GM12878 (cell line): ENCODE measurements at regions not wholly inside any gene's neighbourhood (a gene's known extent, or its start where the extent isn't known, plus 50 kb on each side); places are given as distances from the start of the nearest gene placed in this dataset.

Source experiments
- ATAC-seq: fragments of 200-7000 bp; cut with Tn5 transposase; 3 replicates; pipeline ENCODE4 v1.9.1; 2020; ENCODE audit warnings: mild to moderate bottlenecking, moderate library complexity
- BruUV-seq: library from RNA; stranded (reverse); fragments of 400-500 nt; replicated peaks from 2 replicates; lab custom pipeline; 2021; lab: Mats Ljungman, UMichigan
- CTCF ChIA-PET: fragments of 300-600 bp; sonication (Branson Sonifier 250); formaldehyde crosslinking; extraction: SDS; loops from one replicate; lab custom pipeline; 2021; ENCODE audit warnings: inconsistent platforms; lab: Yijun Ruan, JAX
- POLR2A ChIA-PET: fragments of 350-600 bp; formaldehyde crosslinking; extraction: SDS; loops from one replicate; lab custom pipeline; 2021; ENCODE audit warnings: inconsistent platforms; lab: Charles Lee
- RAD21 ChIA-PET: fragments of 300-600 bp; sonication (Branson Sonifier 250); formaldehyde crosslinking; loops from one replicate; lab custom pipeline; 2023; ENCODE audit warnings: antibody characterized with exemption; ENCODE audit not compliant: unreplicated experiment; lab: Charles Lee
- SMC1A ChIA-PET: fragments of 300-600 bp; sonication (Branson Sonifier 250); formaldehyde crosslinking; loops from one replicate; lab custom pipeline; 2023; ENCODE audit not compliant: unreplicated experiment, uncharacterized antibody; lab: Charles Lee
- DNase-seq: peaks from one replicate; pipeline ENCODE4 v3.0.0-alpha.2; 2011; ENCODE audit warnings: low read depth, low spot score
- FAIRE-seq: peaks from 3 replicates; lab custom pipeline; 2011; peaks lifted over from hg19 to GRCh38; lab: Jason Lieb, UNC
- H2AFZ ChIP-seq: 2 replicates; pipeline ENCODE4 v1.6.0; 2011; ENCODE audit warnings: low read depth, low read length, control low read depth; ENCODE audit not compliant: control insufficient read depth
- H3K27ac ChIP-seq: 2 replicates; pipeline ENCODE4 v1.5.1; 2011; ENCODE audit warnings: control low read depth; ENCODE audit not compliant: control insufficient read depth, insufficient read depth
- H3K27me3 ChIP-seq, 2 experiments: replicated peaks in 1 of 2; 2 replicates each; pipeline versions ENCODE4 v1.6.0 to v1.6.1; 2011; ENCODE audit warnings: low read length in 1 of 2; ENCODE audit not compliant: control insufficient read depth in 2 of 2, insufficient read depth in 2 of 2
- H3K36me3 ChIP-seq, 2 experiments: 2 replicates each; pipeline ENCODE4 v1.5.1; 2011; ENCODE audit warnings: low read length in 1 of 2; ENCODE audit not compliant: control insufficient read depth in 2 of 2, insufficient read depth in 2 of 2
- H3K4me1 ChIP-seq: 2 replicates; pipeline ENCODE4 v1.6.1; 2011; ENCODE audit warnings: mild to moderate bottlenecking, low read length, moderate library complexity, mixed read lengths; ENCODE audit not compliant: control insufficient read depth, insufficient read depth
- H3K4me2 ChIP-seq: 2 replicates; pipeline ENCODE4 v1.6.0; 2011; ENCODE audit warnings: control low read depth; ENCODE audit not compliant: control insufficient read depth, insufficient read depth
- H3K4me3 ChIP-seq: fragments of 200-600 bp; sonication (generic); 2 replicates; pipeline ENCODE4 v1.5.1; 2016
- H3K79me2 ChIP-seq: 2 replicates; pipeline ENCODE4 v1.6.0; 2011; ENCODE audit warnings: low read length; ENCODE audit not compliant: control insufficient read depth, insufficient read depth
- H3K9ac ChIP-seq: 2 replicates; pipeline ENCODE4 v1.8.0; 2011; ENCODE audit warnings: low read length, control low read depth, mixed read lengths; ENCODE audit not compliant: control insufficient read depth, insufficient read depth
- H3K9me3 ChIP-seq: replicated peaks from 3 replicates; pipeline ENCODE4 v1.5.1; 2011; ENCODE audit warnings: mild to moderate bottlenecking, low read length; ENCODE audit not compliant: control insufficient read depth, insufficient read depth
- H4K20me1 ChIP-seq: 2 replicates; pipeline ENCODE4 v1.6.0; 2011; ENCODE audit not compliant: control insufficient read depth, insufficient read depth
- CHD1 ChIP-seq: IDR thresholded peaks from 2 replicates; pipeline ENCODE4 v1.6.1; 2012; ENCODE audit warnings: low read depth, low read length, improper control_type of control experiment
- CHD4 ChIP-seq: fragments of 200-600 bp; sonication (generic); IDR thresholded peaks from 2 replicates; pipeline ENCODE4 v1.6.1; 2016; ENCODE audit warnings: mild to moderate bottlenecking
- CREM ChIP-seq: IDR thresholded peaks from 2 replicates; pipeline ENCODE4 v1.6.1; 2014; ENCODE audit warnings: antibody characterized with exemption, low read depth
- ETV6 ChIP-seq, 2 experiments: fragments of 450-650 bp in 1 of 2; IDR thresholded peaks in 1 of 2; conservative IDR thresholded peaks in 1 of 2; 2 replicates each; pipeline ENCODE4 v1.6.1; 2014; ENCODE audit warnings: antibody characterized with exemption in 1 of 2, borderline replicate concordance in 1 of 2, low read depth in 1 of 2, mild to moderate bottlenecking in 1 of 2, moderate library complexity in 1 of 2
- JUND ChIP-seq: IDR thresholded peaks from 2 replicates; pipeline ENCODE4 v1.6.1; 2012; ENCODE audit warnings: low read depth, mild to moderate bottlenecking, low read length, improper control_type of control experiment, moderate library complexity
- KDM1A ChIP-seq: fragments of 200-600 bp; sonication (generic); IDR thresholded peaks from 2 replicates; pipeline ENCODE4 v1.6.1; 2016; ENCODE audit warnings: borderline replicate concordance
- MXI1 ChIP-seq: fragments of 150-350 bp; IDR thresholded peaks from 2 replicates; pipeline ENCODE4 v1.6.1; 2011; ENCODE audit warnings: low read depth, mild to moderate bottlenecking, inconsistent platforms, low read length, improper control_type of control experiment
- MYC ChIP-seq: IDR thresholded peaks from 2 replicates; pipeline ENCODE4 v1.6.1; 2011; ENCODE audit warnings: mild to moderate bottlenecking, low read length, moderate library complexity, inconsistent platforms; ENCODE audit not compliant: insufficient read depth, insufficient replicate concordance, insufficient read length, severe bottlenecking
- NFIC ChIP-seq: IDR thresholded peaks from 2 replicates; pipeline ENCODE4 v1.6.1; 2012; ENCODE audit warnings: low read depth, mild to moderate bottlenecking, inconsistent platforms, low read length, moderate library complexity
- NFXL1 ChIP-seq: fragments of 450-650 bp; IDR thresholded peaks from 2 replicates; pipeline ENCODE4 v1.6.1; 2017; ENCODE audit warnings: antibody characterized with exemption, mild to moderate bottlenecking, borderline replicate concordance
- NFYB ChIP-seq: IDR thresholded peaks from 2 replicates; pipeline ENCODE4 v1.6.1; 2011; ENCODE audit warnings: low read depth, mild to moderate bottlenecking, low read length, improper control_type of control experiment, moderate library complexity; ENCODE audit not compliant: insufficient read depth
- NR2C2 ChIP-seq: IDR thresholded peaks from 2 replicates; pipeline ENCODE4 v1.6.1; 2011; ENCODE audit warnings: borderline replicate concordance, low read depth; ENCODE audit not compliant: control insufficient read depth, insufficient read length
- PAX8 ChIP-seq: fragments of 450-650 bp; IDR thresholded peaks from 2 replicates; pipeline ENCODE4 v1.6.1; 2017; ENCODE audit warnings: mild to moderate bottlenecking, moderate library complexity
- RUNX3 ChIP-seq: IDR thresholded peaks from 2 replicates; pipeline ENCODE4 v1.6.1; 2012; ENCODE audit warnings: low read length, inconsistent platforms
- SREBF1 ChIP-seq: IDR thresholded peaks from 2 replicates; pipeline ENCODE4 v1.6.1; 2012; ENCODE audit warnings: mild to moderate bottlenecking, low read length
- SUZ12 ChIP-seq: fragments of 200-600 bp; sonication (generic); IDR thresholded peaks from one replicate; pipeline ENCODE4 v1.6.1; 2018; ENCODE audit warnings: antibody characterized with exemption, mild to moderate bottlenecking; ENCODE audit not compliant: unreplicated experiment
- ZNF384 ChIP-seq: IDR thresholded peaks from 2 replicates; pipeline ENCODE4 v1.6.1; 2012; ENCODE audit warnings: low read depth, mild to moderate bottlenecking, low read length, improper control_type of control experiment, borderline replicate concordance
- WGBS: methylation state at CpG from one replicate; pipeline ENCODE4 v1.1.6; 2016; ENCODE audit warnings: low lambda C conversion rate; ENCODE audit not compliant: insufficient replicate concordance, insufficient coverage; ENCODE audit errors: missing lambda C conversion rate; 5-methylcytosine and 5-hydroxymethylcytosine counted together
- in situ Hi-C: fragments of 300-500 bp; cut with MboI; formaldehyde crosslinking; loops from 9 replicates; pipeline ENCODE4 v1.14.3; 2018; ENCODE audit warnings: mixed read lengths
- intact Hi-C: fragments of 100-400 bp; cut with micrococcal nuclease; formaldehyde crosslinking; loops from one replicate; pipeline ENCODE4 v1.14.2; 2022; ENCODE audit not compliant: unreplicated experiment

DNA sequence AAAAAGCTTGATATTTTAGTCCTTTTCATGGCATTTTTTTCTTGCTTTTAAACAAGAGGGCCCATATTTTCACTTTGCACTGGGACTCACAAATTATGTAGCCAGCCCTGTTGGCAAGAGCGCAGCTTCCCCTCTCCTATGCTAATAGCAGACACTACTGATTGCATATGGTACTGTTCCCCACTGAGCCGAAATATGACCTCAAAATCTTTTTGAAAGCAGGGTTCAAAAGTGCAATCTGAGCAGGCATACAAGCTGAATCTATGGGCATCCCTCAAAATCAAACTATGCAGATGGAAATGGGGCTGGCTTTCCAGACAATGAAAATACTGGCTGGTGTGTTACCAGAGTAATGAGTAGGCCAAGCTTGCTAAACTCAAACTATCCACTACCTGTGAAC, 225.2 kb upstream of the SETMAR start:
- no peaks in the 10 kb centered on the region for H4K20me1 ChIP-seq
- SMC1A ChIA-PET, result interaction anchor here (0.9 kb wide), 1 partner anchor 35 kb away, joined by 3 read pairs; no protein-coding TSS in a partner anchor
- POLR2A ChIA-PET, result no interaction called here
- H3K4me1 ChIP-seq, result no peaks in the 10 kb centered on the region
- intact Hi-C loops, result no loop called here
- H3K27ac ChIP-seq, result no peak overlapping the region
- no peak for TF ChIP-seq NR2C2
- TF ChIP-seq ETV6 (conservative IDR thresholded peaks at IDR 0.05 in 1 of 2, IDR thresholded peaks at IDR 0.05 in 1 of 2; ENCODE audit: borderline replicate concordance in 1 of 2, low read depth in 1 of 2), result no peak
- TF ChIP-seq CREM, result no peak
- TF ChIP-seq MYC, result no peak
- no peak for TF ChIP-seq JUND
- TF ChIP-seq MXI1, result no peak
- no peak for TF ChIP-seq NFYB
- TF ChIP-seq SUZ12, result no peak
- no peak for TF ChIP-seq CHD4
- TF ChIP-seq SREBF1, result no peak
- TF ChIP-seq NFXL1, result no peak
- no peak for TF ChIP-seq CHD1
- no peak for TF ChIP-seq ZNF384
- no peak for TF ChIP-seq PAX8
- no peak for TF ChIP-seq NFIC
- TF ChIP-seq KDM1A, result no peak
- TF ChIP-seq RUNX3, result no peak
- H3K9ac ChIP-seq, result no peak overlapping the region
- no peaks in the 10 kb centered on the region for H3K27me3 ChIP-seq
- H2AFZ ChIP-seq, result no peak overlapping the region
- WGBS, result 69% methylated on average over 2 of the region's 2 CpGs
- no peaks in the 10 kb centered on the region for H3K9me3 ChIP-seq
- in situ Hi-C loops, result no loop called here
- RAD21 ChIA-PET, result no interaction called here
- BruUV-seq, result no TSS peak
- no peaks in the 10 kb centered on the region for H3K36me3 ChIP-seq
- H3K4me3 ChIP-seq, result no peak overlapping the region
- no peak for FAIRE-seq
- H3K79me2 ChIP-seq, result no peaks in the 10 kb centered on the region
- no peak for ATAC-seq
- no peak for DNase-seq
- CTCF ChIA-PET, result interaction anchor here (1.2 kb wide), 1 partner anchor 11 kb away, joined by 3 read pairs; no protein-coding TSS in a partner anchor
- no peak overlapping the region for H3K4me2 ChIP-seq
